Fibroblast of skin of scalp (primary cell): ENCODE measurements at regions not wholly inside any gene's neighbourhood (a gene's known extent, or its start where the extent isn't known, plus 50 kb on each side); places are given as distances from the start of the nearest gene placed in this dataset.
"Not testable (repeated sequence)": the region's sequence is repeated elsewhere in the genome, so short reads cannot be mapped to it uniquely, and the experiment has no call there.

Experiments used
- DNase-seq: peaks from one replicate; pipeline ENCODE4 v3.0.0-alpha.2; 2013

GRCh38 chr3:166663194-166663593 is 716.9 kb downstream of the ZBBX start:
- no peak for DNase-seq

GRCh38 chr3:166661621-166662020 is 718.5 kb downstream of the ZBBX start:
- no peak for DNase-seq

GRCh38 chr3:166660962-166661361 is 719.1 kb downstream of the ZBBX start:
- DNase-seq: no peak

GRCh38 chr3:166637984-166638530 is 742.0 kb downstream of the ZBBX start:
- DNase-seq: no peak

- DNase-seq: no peak
Observed at GRCh38 chr3:166634091-166634746, 745.9 kb downstream of the ZBBX start.

GRCh38 chr3:166630190-166630589 is 749.9 kb downstream of the ZBBX start:
- DNase-seq: no peak

- DNase-seq: no peak
Observed at GRCh38 chr3:166613365-166613764, 766.7 kb downstream of the ZBBX start.

- DNase-seq: not testable (repeated sequence)
Observed at GRCh38 chr3:166612761-166613160, 767.3 kb downstream of the ZBBX start.

GRCh38 chr3:166607933-166608521 is 770.8 kb upstream of the BCHE start:
- DNase-seq: no peak

GRCh38 chr3:166606988-166607387 is 769.8 kb upstream of the BCHE start:
- DNase-seq: no peak

GRCh38 chr3:166593776-166594175 is 756.6 kb upstream of the BCHE start:
- DNase-seq: no peak

- DNase-seq: peak; percentile 87
Observed at GRCh38 chr3:166582236-166582635, 745.0 kb upstream of the BCHE start.

GRCh38 chr3:166580561-166580960 is 743.3 kb upstream of the BCHE start:
- DNase-seq: peak; percentile 54

- DNase-seq: no peak
Observed at GRCh38 chr3:166575161-166575560, 737.9 kb upstream of the BCHE start.

- DNase-seq: not testable (repeated sequence)
Observed at GRCh38 chr3:166571686-166572085, 734.5 kb upstream of the BCHE start.

GRCh38 chr3:166570102-166570501 is 732.9 kb upstream of the BCHE start:
- DNase-seq: no peak

- peak; percentile 27 for DNase-seq
Observed at GRCh38 chr3:166569589-166569988, 732.4 kb upstream of the BCHE start.

- DNase-seq: no peak
Observed at GRCh38 chr3:166560253-166560652, 723.0 kb upstream of the BCHE start.

- no peak for DNase-seq
Observed at GRCh38 chr3:166556955-166557354, 719.7 kb upstream of the BCHE start.

- no peak for DNase-seq
Observed at GRCh38 chr3:166554023-166554422, 716.8 kb upstream of the BCHE start.

GRCh38 chr3:166533740-166534139 is 696.5 kb upstream of the BCHE start:
- DNase-seq: no peak

- no peak for DNase-seq
Observed at GRCh38 chr3:166531730-166532129, 694.5 kb upstream of the BCHE start.

- DNase-seq: peak; percentile 55
Observed at GRCh38 chr3:166527325-166527724, 690.1 kb upstream of the BCHE start.

- DNase-seq: no peak
Observed at GRCh38 chr3:166526881-166527280, 689.7 kb upstream of the BCHE start.
